IMR-90 (cell line): ENCODE measurements at regions not wholly inside any gene's neighbourhood (a gene's known extent, or its start where the extent isn't known, plus 50 kb on each side); places are given as distances from the start of the nearest gene placed in this dataset.

Experiments
- ATAC-seq: fragments of 200-7000 bp; cut with Tn5 transposase; 2 replicates; pipeline ENCODE4 v1.9.1; 2020; ENCODE audit warnings: low read depth, mild to moderate bottlenecking, moderate library complexity
- BruUV-seq: library from RNA; stranded (reverse); fragments of 400-500 nt; replicated peaks from 2 replicates; lab custom pipeline; 2021; lab: Mats Ljungman, UMichigan
- CTCF ChIA-PET: fragments of 300-600 bp; formaldehyde crosslinking; extraction: SDS; loops from one replicate; lab custom pipeline; 2021; ENCODE audit warnings: antibody characterized with exemption; lab: Yijun Ruan, JAX
- POLR2A ChIA-PET: fragments of 300-600 bp; sonication (Branson Sonifier 250); formaldehyde crosslinking; loops from one replicate; lab custom pipeline; 2022; ENCODE audit warnings: antibody characterized with exemption; ENCODE audit not compliant: unreplicated experiment; lab: Charles Lee
- DNase-seq: peaks from one replicate; pipeline ENCODE4 v3.0.0; 2013
- H2AFZ ChIP-seq: replicated peaks from 2 replicates; pipeline ENCODE3; 2013; ENCODE audit warnings: low read length, mild to moderate bottlenecking; ENCODE audit not compliant: poor library complexity
- H2AK5ac ChIP-seq: 2 replicates; pipeline ENCODE4 v1.6.1; 2013; ENCODE audit warnings: low read depth, low read length, inconsistent platforms
- H2AK9ac ChIP-seq: replicated peaks from 2 replicates; pipeline ENCODE3; 2013; ENCODE audit warnings: mild to moderate bottlenecking, low read depth, low read length, moderate library complexity; ENCODE audit not compliant: poor library complexity
- H2BK120ac ChIP-seq: 2 replicates; pipeline ENCODE4 v1.6.1; 2013; ENCODE audit warnings: low read depth, low read length, inconsistent platforms
- H2BK15ac ChIP-seq: 3 replicates; pipeline ENCODE4 v1.6.1; 2013; ENCODE audit warnings: low read depth, low read length, inconsistent platforms
- H2BK20ac ChIP-seq: 2 replicates; pipeline ENCODE4 v1.6.1; 2013; ENCODE audit warnings: low read depth, mild to moderate bottlenecking, inconsistent platforms, low read length, moderate library complexity
- H2BK5ac ChIP-seq: 2 replicates; pipeline ENCODE4 v1.6.1; 2013; ENCODE audit warnings: mild to moderate bottlenecking, low read depth, low read length, inconsistent platforms; ENCODE audit not compliant: poor library complexity, severe bottlenecking
- H3K14ac ChIP-seq: replicated peaks from 2 replicates; pipeline ENCODE4 v1.6.1; 2013; ENCODE audit warnings: low read depth, low read length, inconsistent platforms
- H3K18ac ChIP-seq: 2 replicates; pipeline ENCODE4 v1.6.1; 2013; ENCODE audit warnings: low read depth, low read length, control low read depth
- H3K23ac ChIP-seq: 2 replicates; pipeline ENCODE4 v1.6.1; 2013; ENCODE audit warnings: low read depth, low read length, inconsistent platforms
- H3K27ac ChIP-seq: 2 replicates; pipeline ENCODE4 v1.5.1; 2013; ENCODE audit warnings: mild to moderate bottlenecking, control low read depth, low read length; ENCODE audit not compliant: insufficient read depth
- H3K27me3 ChIP-seq: 2 replicates; pipeline ENCODE4 v1.6.1; 2013; ENCODE audit warnings: low read length; ENCODE audit not compliant: control insufficient read depth, insufficient read depth
- H3K36me3 ChIP-seq: 2 replicates; pipeline ENCODE4 v1.6.1; 2013; ENCODE audit warnings: low read length, mixed read lengths; ENCODE audit not compliant: control insufficient read depth, insufficient read depth
- H3K4ac ChIP-seq: 2 replicates; pipeline ENCODE4 v1.6.1; 2013; ENCODE audit warnings: low read depth, low read length, inconsistent platforms
- H3K4me1 ChIP-seq: 2 replicates; pipeline ENCODE4 v1.6.1; 2013; ENCODE audit warnings: low read length, mixed read lengths; ENCODE audit not compliant: control insufficient read depth, insufficient read depth
- H3K4me2 ChIP-seq: 2 replicates; pipeline ENCODE4 v1.6.1; 2013; ENCODE audit warnings: low read depth, mild to moderate bottlenecking, control low read depth, low read length, moderate library complexity
- H3K4me3 ChIP-seq: 2 replicates; pipeline ENCODE4 v1.5.1; 2013; ENCODE audit warnings: low read depth, mild to moderate bottlenecking, control low read depth, low read length, moderate library complexity; ENCODE audit not compliant: insufficient read depth
- H3K56ac ChIP-seq: 2 replicates; pipeline ENCODE4 v1.6.1; 2013; ENCODE audit warnings: low read length, inconsistent platforms; ENCODE audit not compliant: insufficient read depth; ENCODE audit errors: extremely low read depth
- H3K79me1 ChIP-seq, 2 experiments: 2 replicates each; pipeline ENCODE4 v1.6.1; 2013; ENCODE audit warnings: low read length in 2 of 2, inconsistent platforms in 1 of 2, low read depth in 1 of 2
- H3K9ac ChIP-seq: 2 replicates; pipeline ENCODE4 v1.6.1; 2013; ENCODE audit warnings: low read depth, low read length, control low read depth
- H3K9me1 ChIP-seq: 2 replicates; pipeline ENCODE4 v1.6.1; 2013; ENCODE audit warnings: low read length, inconsistent platforms; ENCODE audit not compliant: insufficient read depth
- H3K9me3 ChIP-seq: 2 replicates; pipeline ENCODE4 v1.6.1; 2013; ENCODE audit warnings: low read length; ENCODE audit not compliant: control insufficient read depth, insufficient read depth
- H4K20me1 ChIP-seq: 2 replicates; pipeline ENCODE4 v1.6.1; 2013; ENCODE audit warnings: low read length, inconsistent platforms; ENCODE audit not compliant: insufficient read depth
- H4K5ac ChIP-seq: 2 replicates; pipeline ENCODE4 v1.6.1; 2013; ENCODE audit warnings: mild to moderate bottlenecking, low read depth, low read length, control low read depth
- H4K8ac ChIP-seq, 2 experiments: 2 replicates each; pipeline ENCODE4 v1.6.1; 2013; ENCODE audit warnings: low read depth in 2 of 2, low read length in 2 of 2, control low read depth in 1 of 2, inconsistent platforms in 1 of 2
- H4K91ac ChIP-seq: 2 replicates; pipeline ENCODE4 v1.6.1; 2013; ENCODE audit warnings: low read depth, low read length, inconsistent platforms; ENCODE audit not compliant: insufficient read depth
- CEBPB ChIP-seq: IDR thresholded peaks from 2 replicates; pipeline ENCODE4 v1.6.1; 2012; ENCODE audit warnings: low read depth, low read length, improper control_type of control experiment
- CHD1 ChIP-seq: IDR thresholded peaks from 2 replicates; pipeline ENCODE4 v1.6.1; 2012; ENCODE audit warnings: low read depth, low read length, improper control_type of control experiment
- MAFK ChIP-seq: IDR thresholded peaks from 2 replicates; pipeline ENCODE4 v1.6.1; 2012; ENCODE audit warnings: low read depth, low read length, improper control_type of control experiment
- MAZ ChIP-seq: IDR thresholded peaks from 2 replicates; pipeline ENCODE4 v1.6.1; 2012; ENCODE audit warnings: low read depth, mild to moderate bottlenecking, low read length, improper control_type of control experiment, moderate library complexity, borderline replicate concordance
- MXI1 ChIP-seq: IDR thresholded peaks from 2 replicates; pipeline ENCODE4 v1.6.1; 2012; ENCODE audit warnings: low read depth, mild to moderate bottlenecking, low read length, moderate library complexity, borderline replicate concordance
- POLR2A ChIP-seq: IDR thresholded peaks from 2 replicates; pipeline ENCODE4 v1.6.1; 2012; ENCODE audit warnings: mild to moderate bottlenecking, low read depth, low read length
- RAD21 ChIP-seq: IDR thresholded peaks from 2 replicates; pipeline ENCODE4 v1.6.1; 2012; ENCODE audit warnings: low read length, improper control_type of control experiment
- RCOR1 ChIP-seq: IDR thresholded peaks from 2 replicates; pipeline ENCODE4 v1.6.1; 2012; ENCODE audit warnings: mild to moderate bottlenecking, low read length, improper control_type of control experiment; ENCODE audit not compliant: insufficient replicate concordance
- RFX5 ChIP-seq: IDR thresholded peaks from 2 replicates; pipeline ENCODE4 v1.8.0; 2012; ENCODE audit warnings: low read depth, mild to moderate bottlenecking, low read length, moderate library complexity
- SMC3 ChIP-seq: fragments of 150-350 bp; IDR thresholded peaks from 2 replicates; pipeline ENCODE4 v1.6.1; 2016; ENCODE audit warnings: low read depth, mild to moderate bottlenecking, antibody characterized with exemption, low read length, moderate library complexity
- WGBS, 2 experiments: methylation state at CpG; one replicate each; pipeline versions ENCODE4 v1.1.5 to v1.1.7; 2013; ENCODE audit warnings: missing lambda C conversion rate in 2 of 2; ENCODE audit not compliant: insufficient read length in 1 of 2; ENCODE audit errors: extremely low coverage in 2 of 2; 5-methylcytosine and 5-hydroxymethylcytosine counted together
- dilution Hi-C: fragments of 300-500 bp; cut with HindIII; formaldehyde crosslinking; loops from one replicate; pipeline ENCODE4 v1.14.3; 2018; ENCODE audit warnings: low sequenced_read_pairs; ENCODE audit not compliant: unreplicated experiment
- in situ Hi-C: fragments of 300-500 bp; cut with MboI; formaldehyde crosslinking; loops from 3 replicates; pipeline ENCODE4 v1.14.3; 2019; ENCODE audit warnings: low sequenced_read_pairs, inconsistent platforms, mixed read lengths
- intact Hi-C: fragments of 100-400 bp; cut with micrococcal nuclease; formaldehyde crosslinking; loops from 2 replicates; pipeline ENCODE4 v1.10.0; 2022
- TF ChIP-seq, protein P1 (sequence below): fragments of 150-350 bp; IDR thresholded peaks from 2 replicates; pipeline ENCODE4 v1.6.1; 2017; ENCODE audit warnings: mild to moderate bottlenecking, antibody characterized with exemption, low read length, low read depth
- TF ChIP-seq, protein P2 (sequence below): conservative IDR thresholded peaks from 2 replicates; pipeline ENCODE4 v1.5.1; 2012; ENCODE audit warnings: mild to moderate bottlenecking, low read depth, low read length, improper control_type of control experiment

DNA sequence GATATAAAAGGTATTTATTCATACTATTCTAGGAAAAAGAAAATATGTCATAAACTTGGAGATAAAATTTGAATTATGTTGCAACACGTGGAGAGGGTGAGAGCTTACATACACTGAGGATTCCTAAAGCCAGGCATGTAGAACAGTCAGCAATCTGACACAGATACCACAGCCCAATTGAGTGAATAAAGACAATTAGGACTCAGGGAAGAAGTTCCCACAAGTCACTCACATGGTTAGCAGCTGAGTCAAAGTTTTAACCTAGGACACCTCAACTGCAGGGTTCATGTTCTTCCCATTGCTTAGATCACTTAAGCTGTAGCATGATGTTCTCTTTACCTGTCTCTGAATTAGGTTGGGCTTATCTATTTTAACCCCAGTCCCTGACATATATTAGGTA, 189.5 kb downstream of the CMPK2 start:
- in situ Hi-C loops (no loop called here), intact Hi-C loops (no loop called here), dilution Hi-C loops (no loop called here)
- no peak overlapping the region for H3K18ac ChIP-seq
- no peak for ATAC-seq
- no peaks in the 10 kb centered on the region for H3K4me1 ChIP-seq
- H4K5ac ChIP-seq = no peak overlapping the region
- ChIA-PET POLR2A (no interaction called here), CTCF (interaction anchor here (0.7 kb wide), 1 partner anchor 245 kb away, joined by 3 read pairs; no protein-coding TSS in a partner anchor)
- no CpG with 5 or more reads among the region's 1 CpG for WGBS, 2 experiments
- no peaks in the 10 kb centered on the region for H3K9me3 ChIP-seq
- no peaks in the 10 kb centered on the region for H4K20me1 ChIP-seq
- H3K27ac ChIP-seq = no peak overlapping the region
- H3K56ac ChIP-seq = no peak overlapping the region
- no TSS peak for BruUV-seq
- no peak overlapping the region for H3K23ac ChIP-seq
- H3K9me1 ChIP-seq = no peaks in the 10 kb centered on the region
- no peak overlapping the region for H2BK5ac ChIP-seq
- H3K9ac ChIP-seq = no peak overlapping the region
- H2AFZ ChIP-seq = no peak overlapping the region
- H2BK120ac ChIP-seq = no peak overlapping the region
- H3K79me1 ChIP-seq = no peaks in the 10 kb centered on the region
- no peak overlapping the region for H3K4me2 ChIP-seq
- no peaks in the 10 kb centered on the region for H3K36me3 ChIP-seq
- H3K14ac ChIP-seq = no peak overlapping the region
- DNase-seq = no peak
- H4K8ac ChIP-seq = no peak overlapping the region
- no peak overlapping the region for H4K91ac ChIP-seq
- no peaks in the 10 kb centered on the region for H3K27me3 ChIP-seq
- H3K4ac ChIP-seq = no peak overlapping the region
- no peak overlapping the region for H3K4me3 ChIP-seq
- no peak overlapping the region for H2AK9ac ChIP-seq
- no peak overlapping the region for H2BK15ac ChIP-seq
- H2BK20ac ChIP-seq = no peak overlapping the region
- no peak overlapping the region for H2AK5ac ChIP-seq
- no peak for TF ChIP-seq MXI1
- no peak for TF ChIP-seq CEBPB
- TF ChIP-seq MAZ = no peak
- TF ChIP-seq POLR2A = no peak
- no peak for TF ChIP-seq MAFK
- TF ChIP-seq CHD1 = no peak
- no peak for TF ChIP-seq RAD21
- TF ChIP-seq, protein P1, sequence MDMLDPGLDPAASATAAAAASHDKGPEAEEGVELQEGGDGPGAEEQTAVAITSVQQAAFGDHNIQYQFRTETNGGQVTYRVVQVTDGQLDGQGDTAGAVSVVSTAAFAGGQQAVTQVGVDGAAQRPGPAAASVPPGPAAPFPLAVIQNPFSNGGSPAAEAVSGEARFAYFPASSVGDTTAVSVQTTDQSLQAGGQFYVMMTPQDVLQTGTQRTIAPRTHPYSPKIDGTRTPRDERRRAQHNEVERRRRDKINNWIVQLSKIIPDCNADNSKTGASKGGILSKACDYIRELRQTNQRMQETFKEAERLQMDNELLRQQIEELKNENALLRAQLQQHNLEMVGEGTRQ = no peak
- no peak for TF ChIP-seq RCOR1
- no peak for TF ChIP-seq RFX5
- TF ChIP-seq, protein P2, sequence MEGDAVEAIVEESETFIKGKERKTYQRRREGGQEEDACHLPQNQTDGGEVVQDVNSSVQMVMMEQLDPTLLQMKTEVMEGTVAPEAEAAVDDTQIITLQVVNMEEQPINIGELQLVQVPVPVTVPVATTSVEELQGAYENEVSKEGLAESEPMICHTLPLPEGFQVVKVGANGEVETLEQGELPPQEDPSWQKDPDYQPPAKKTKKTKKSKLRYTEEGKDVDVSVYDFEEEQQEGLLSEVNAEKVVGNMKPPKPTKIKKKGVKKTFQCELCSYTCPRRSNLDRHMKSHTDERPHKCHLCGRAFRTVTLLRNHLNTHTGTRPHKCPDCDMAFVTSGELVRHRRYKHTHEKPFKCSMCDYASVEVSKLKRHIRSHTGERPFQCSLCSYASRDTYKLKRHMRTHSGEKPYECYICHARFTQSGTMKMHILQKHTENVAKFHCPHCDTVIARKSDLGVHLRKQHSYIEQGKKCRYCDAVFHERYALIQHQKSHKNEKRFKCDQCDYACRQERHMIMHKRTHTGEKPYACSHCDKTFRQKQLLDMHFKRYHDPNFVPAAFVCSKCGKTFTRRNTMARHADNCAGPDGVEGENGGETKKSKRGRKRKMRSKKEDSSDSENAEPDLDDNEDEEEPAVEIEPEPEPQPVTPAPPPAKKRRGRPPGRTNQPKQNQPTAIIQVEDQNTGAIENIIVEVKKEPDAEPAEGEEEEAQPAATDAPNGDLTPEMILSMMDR = no peak
- TF ChIP-seq SMC3 = no peak
